ENCODE measurements at regions not wholly inside any gene's neighbourhood (a gene's known extent, or its start where the extent isn't known, plus 50 kb on each side); places are given as distances from the start of the nearest gene placed in this dataset.

DNA sequence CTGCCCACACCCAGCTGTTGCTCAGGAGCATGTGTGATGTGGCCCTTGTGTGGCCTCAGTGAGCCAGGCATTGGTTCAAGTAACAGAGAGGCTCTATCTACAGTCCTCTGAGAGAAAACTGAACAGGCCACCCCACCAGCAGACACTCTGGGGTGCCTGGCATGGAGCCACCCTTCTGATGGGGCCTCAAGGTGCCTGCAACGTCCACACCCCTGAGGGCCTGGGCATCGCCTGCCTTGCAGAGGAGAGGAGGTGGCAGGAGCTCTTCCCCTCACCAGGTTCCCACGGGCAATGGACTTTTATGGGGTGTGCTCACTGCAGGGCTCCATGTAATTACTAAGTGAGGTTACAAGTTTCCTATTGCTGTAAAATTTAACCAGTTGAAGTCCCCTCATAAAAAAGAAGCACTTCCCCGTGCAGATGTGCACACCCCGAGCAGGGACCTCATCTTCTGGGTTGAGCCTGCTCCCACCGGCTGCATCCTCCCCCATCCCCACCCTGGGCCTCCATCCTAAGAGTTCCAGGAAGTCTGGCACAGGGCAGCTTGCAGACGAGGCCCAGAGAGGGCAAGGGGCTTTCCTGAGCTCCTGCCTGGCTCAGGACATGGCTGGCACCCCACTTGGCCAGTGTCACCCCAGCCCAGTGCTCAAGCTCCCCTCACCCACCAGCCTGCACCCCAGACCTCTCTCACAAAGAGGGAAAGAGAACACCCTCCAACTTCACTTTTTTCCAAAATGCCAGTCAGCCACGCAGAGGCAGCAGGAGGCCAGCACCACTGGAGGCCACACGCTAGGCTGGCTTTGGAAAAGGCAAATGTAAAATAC, 270.4 kb upstream of the RTL1 start:
- peaks cover 0 to 3% (median 0%) of the 10 kb centered on the region in 3 donors for H3K9me3 Mint-ChIP-seq
- Histone ChIP-seq H3K4me3 (ENCODE audit: control insufficient read depth in 1 of 2, extremely low read depth in 1 of 2, low read length in 1 of 2) (no peak overlapping the region), H3K9me3 (no peaks in the 10 kb centered on the region), H3K27me3 (replicated peaks in 1 of 2; ENCODE audit: control insufficient read depth in 2 of 2, extremely low read depth in 1 of 2, insufficient read depth in 2 of 2, low read length in 1 of 2) (peaks cover 0 to 25% of the 10 kb centered on the region in 2 experiments), H3K36me3 (ENCODE audit: control insufficient read depth in 2 of 2, extremely low read depth in 1 of 2, insufficient read depth in 1 of 2, low read length in 1 of 2) (no peaks in the 10 kb centered on the region), H3K4me1 (ENCODE audit: control insufficient read depth in 1 of 2, extremely low read depth in 1 of 2, insufficient read depth in 2 of 2, low read length in 2 of 2) (no peaks in the 10 kb centered on the region), H3K27ac (ENCODE audit: low read length) (no peak overlapping the region)
- no peaks in the 10 kb centered on the region for H3K36me3 Mint-ChIP-seq
- H3K4me1 Mint-ChIP-seq = no peaks in the 10 kb centered on the region
- CTCF ChIA-PET = no interaction called here
- POLR2A ChIA-PET = no interaction called here
- ATAC-seq (replicated peaks in 1 of 4) (no peak), DNase-seq (no peak)
- WGBS (ENCODE audit: insufficient coverage) = 41% methylated on average over 6 of the region's 9 CpGs
- H3K27ac Mint-ChIP-seq = no peak overlapping the region
- H3K4me3 Mint-ChIP-seq = no peak overlapping the region
- peaks cover 18 to 21% of the 10 kb centered on the region in 2 donors for H3K27me3 Mint-ChIP-seq

DNA sequence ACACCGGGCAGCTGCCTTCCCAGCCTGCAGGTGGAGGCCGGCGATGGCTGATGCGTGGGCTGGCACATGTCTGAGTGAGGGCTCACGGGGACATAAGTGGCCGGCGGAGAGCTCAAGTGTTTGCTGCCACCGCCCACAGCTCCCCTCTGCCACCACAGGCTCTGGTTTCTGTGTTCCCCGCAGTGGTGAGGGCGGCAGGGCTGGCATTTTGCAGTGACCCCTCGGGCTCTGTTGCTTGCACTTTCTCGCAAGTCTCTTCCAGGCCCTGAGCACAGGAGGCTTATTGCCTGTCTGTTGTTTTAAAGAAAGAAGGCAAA, 271.0 kb upstream of the RTL1 start:
- ChIA-PET POLR2A (no interaction called here), CTCF (no interaction called here)
- H3K36me3 ChIP-seq (ENCODE audit: control insufficient read depth in 2 of 2, extremely low read depth in 1 of 2, insufficient read depth in 1 of 2, low read length in 1 of 2) = no peaks in the 10 kb centered on the region
- no peak overlapping the region for H3K4me3 Mint-ChIP-seq
- whole genome bisulfite sequencing (ENCODE audit: insufficient coverage) = 87% methylated on average over 12 of the region's 12 CpGs
- DNase-seq (no peak), ATAC-seq (replicated peaks in 1 of 4) (no peak)
- no peak overlapping the region for H3K27ac Mint-ChIP-seq
- no peak overlapping the region for H3K27ac ChIP-seq (ENCODE audit: low read length)
- no peaks in the 10 kb centered on the region for H3K9me3 ChIP-seq
- H3K9me3 Mint-ChIP-seq = peaks cover 0 to 3% (median 0%) of the 10 kb centered on the region in 3 donors
- peaks cover 0 to 22% of the 10 kb centered on the region in 2 experiments for H3K27me3 ChIP-seq (replicated peaks in 1 of 2; ENCODE audit: control insufficient read depth in 2 of 2, extremely low read depth in 1 of 2, insufficient read depth in 2 of 2, low read length in 1 of 2)
- H3K27me3 Mint-ChIP-seq = peaks cover 17 to 21% of the 10 kb centered on the region in 2 donors
- no peaks in the 10 kb centered on the region for H3K4me1 Mint-ChIP-seq
- no peak overlapping the region for H3K4me3 ChIP-seq (ENCODE audit: control insufficient read depth in 1 of 2, extremely low read depth in 1 of 2, low read length in 1 of 2)
- no peaks in the 10 kb centered on the region for H3K4me1 ChIP-seq (ENCODE audit: control insufficient read depth in 1 of 2, extremely low read depth in 1 of 2, insufficient read depth in 2 of 2, low read length in 2 of 2)
- H3K36me3 Mint-ChIP-seq = no peaks in the 10 kb centered on the region

GRCh38 chr14:101174980-101175606, 271.6 kb upstream of the RTL1 start:
- no peak overlapping the region for H3K27ac Mint-ChIP-seq
- DNase-seq = no peak
- ChIA-PET CTCF (no interaction called here), POLR2A (no interaction called here)
- no peak for ATAC-seq (replicated peaks in 1 of 4)
- 76% methylated on average over 5 of the region's 9 CpGs for WGBS (ENCODE audit: insufficient coverage)
- Histone ChIP-seq H3K4me1 (ENCODE audit: control insufficient read depth in 1 of 2, extremely low read depth in 1 of 2, insufficient read depth in 2 of 2, low read length in 2 of 2) (no peaks in the 10 kb centered on the region), H3K4me3 (ENCODE audit: control insufficient read depth in 1 of 2, extremely low read depth in 1 of 2, low read length in 1 of 2) (no peak overlapping the region), H3K27me3 (replicated peaks in 1 of 2; ENCODE audit: control insufficient read depth in 2 of 2, extremely low read depth in 1 of 2, insufficient read depth in 2 of 2, low read length in 1 of 2) (peaks cover 0 to 22% of the 10 kb centered on the region in 2 experiments), H3K9me3 (no peaks in the 10 kb centered on the region), H3K27ac (ENCODE audit: low read length) (no peak overlapping the region), H3K36me3 (ENCODE audit: control insufficient read depth in 2 of 2, extremely low read depth in 1 of 2, insufficient read depth in 1 of 2, low read length in 1 of 2) (no peaks in the 10 kb centered on the region)
- peaks cover 14 to 21% of the 10 kb centered on the region in 2 donors for H3K27me3 Mint-ChIP-seq
- H3K4me1 Mint-ChIP-seq = no peaks in the 10 kb centered on the region
- H3K9me3 Mint-ChIP-seq = peaks cover 0 to 3% (median 0%) of the 10 kb centered on the region in 3 donors
- no peak overlapping the region for H3K4me3 Mint-ChIP-seq
- no peaks in the 10 kb centered on the region for H3K36me3 Mint-ChIP-seq

DNA sequence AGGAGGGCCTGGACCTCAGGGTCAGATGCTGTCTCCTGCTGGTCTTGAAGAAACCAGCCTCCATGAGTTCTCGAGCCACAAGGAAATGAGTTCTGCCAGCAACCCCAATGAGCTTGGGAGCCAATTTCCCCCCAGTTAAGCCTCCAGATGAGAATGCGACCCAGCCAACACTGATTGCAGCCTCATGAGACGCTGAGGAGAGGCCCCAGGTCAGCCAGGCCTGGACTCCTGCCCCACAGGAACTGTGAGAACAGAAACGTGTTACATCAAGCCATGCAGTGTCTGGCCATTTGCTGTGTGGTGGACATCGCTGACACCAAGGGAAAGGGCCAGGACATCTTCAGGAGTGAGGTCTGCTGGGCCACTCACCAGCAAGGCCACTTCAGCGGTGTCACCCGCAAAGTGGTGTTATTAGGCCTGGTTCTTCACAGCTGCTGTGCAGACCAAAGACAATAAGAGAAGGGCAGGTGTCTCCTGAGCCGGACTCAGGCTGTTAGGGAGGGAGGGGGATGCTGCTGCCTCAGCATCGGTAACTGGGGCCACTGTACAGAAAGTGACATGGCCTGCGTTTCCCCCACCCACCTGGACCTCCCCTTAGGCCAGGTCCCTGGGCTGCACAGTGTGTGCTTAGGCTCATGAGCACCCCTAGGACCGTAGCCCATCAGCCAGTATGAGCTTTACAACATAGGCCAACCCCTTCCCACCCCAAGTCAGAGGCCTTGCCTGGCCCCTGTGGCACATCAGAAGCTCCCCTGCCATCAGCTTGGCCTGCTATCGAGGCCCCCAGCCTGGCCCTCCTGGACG, 272.4 kb upstream of the RTL1 start:
- Mint-ChIP-seq H3K4me1 (no peaks in the 10 kb centered on the region), H3K27ac (no peak overlapping the region), H3K9me3 (peaks cover 0 to 3% (median 0%) of the 10 kb centered on the region in 3 donors), H3K36me3 (no peaks in the 10 kb centered on the region), H3K27me3 (peaks cover 14 to 17% of the 10 kb centered on the region in 2 donors), H3K4me3 (no peak overlapping the region)
- no peak for ATAC-seq (replicated peaks in 1 of 4)
- Histone ChIP-seq H3K27me3 (replicated peaks in 1 of 2; ENCODE audit: control insufficient read depth in 2 of 2, extremely low read depth in 1 of 2, insufficient read depth in 2 of 2, low read length in 1 of 2) (peaks cover 0 to 16% of the 10 kb centered on the region in 2 experiments), H3K9me3 (no peaks in the 10 kb centered on the region), H3K36me3 (ENCODE audit: control insufficient read depth in 2 of 2, extremely low read depth in 1 of 2, insufficient read depth in 1 of 2, low read length in 1 of 2) (no peaks in the 10 kb centered on the region), H3K4me3 (ENCODE audit: control insufficient read depth in 1 of 2, extremely low read depth in 1 of 2, low read length in 1 of 2) (no peak overlapping the region), H3K4me1 (ENCODE audit: control insufficient read depth in 1 of 2, extremely low read depth in 1 of 2, insufficient read depth in 2 of 2, low read length in 2 of 2) (no peaks in the 10 kb centered on the region), H3K27ac (ENCODE audit: low read length) (no peak overlapping the region)
- CTCF ChIA-PET = no interaction called here
- POLR2A ChIA-PET = no interaction called here
- WGBS (ENCODE audit: insufficient coverage) = 75% methylated on average over 10 of the region's 13 CpGs
- DNase-seq = no peak

GRCh38 chr14:101176535-101177205, 273.1 kb upstream of the RTL1 start:
- peaks cover 0 to 19% of the 10 kb centered on the region in 2 experiments for H3K27me3 ChIP-seq (replicated peaks in 1 of 2; ENCODE audit: control insufficient read depth in 2 of 2, extremely low read depth in 1 of 2, insufficient read depth in 2 of 2, low read length in 1 of 2)
- WGBS (ENCODE audit: insufficient coverage) = 86% methylated on average over 16 of the region's 16 CpGs
- DNase-seq = no peak

GRCh38 chr14:101177301-101177971, 273.9 kb upstream of the RTL1 start:
- no peak overlapping the region for H3K4me3 Mint-ChIP-seq
- no peak overlapping the region for H3K27ac ChIP-seq (ENCODE audit: low read length)
- no peaks in the 10 kb centered on the region for H3K36me3 Mint-ChIP-seq
- no peaks in the 10 kb centered on the region for H3K4me1 Mint-ChIP-seq
- peaks cover 4 to 7% of the 10 kb centered on the region in 2 donors for H3K27me3 Mint-ChIP-seq
- ChIA-PET CTCF (no interaction called here), POLR2A (no interaction called here)
- WGBS (ENCODE audit: insufficient coverage) = 89% methylated on average over 17 of the region's 23 CpGs
- H3K27ac Mint-ChIP-seq = no peak overlapping the region
- peaks cover 0 to 3% (median 0%) of the 10 kb centered on the region in 3 donors for H3K9me3 Mint-ChIP-seq
- H3K9me3 ChIP-seq = no peaks in the 10 kb centered on the region
- ATAC-seq (replicated peaks in 1 of 4) = no peak
- no peaks in the 10 kb centered on the region for H3K4me1 ChIP-seq (ENCODE audit: control insufficient read depth in 1 of 2, extremely low read depth in 1 of 2, insufficient read depth in 2 of 2, low read length in 2 of 2)
- no peak overlapping the region for H3K4me3 ChIP-seq (ENCODE audit: control insufficient read depth in 1 of 2, extremely low read depth in 1 of 2, low read length in 1 of 2)
- DNase-seq = no peak
- no peaks in the 10 kb centered on the region for H3K36me3 ChIP-seq (ENCODE audit: control insufficient read depth in 2 of 2, extremely low read depth in 1 of 2, insufficient read depth in 1 of 2, low read length in 1 of 2)
- H3K27me3 ChIP-seq (replicated peaks in 1 of 2; ENCODE audit: control insufficient read depth in 2 of 2, extremely low read depth in 1 of 2, insufficient read depth in 2 of 2, low read length in 1 of 2) = peaks cover 0 to 27% of the 10 kb centered on the region in 2 experiments

More at GRCh38 chr14:101176535-101177205, 273.1 kb upstream of the RTL1 start:
- no peak for ATAC-seq (replicated peaks in 1 of 4)
- ChIA-PET POLR2A (no interaction called here), CTCF (no interaction called here)
- peaks cover 10 to 12% of the 10 kb centered on the region in 2 donors for H3K27me3 Mint-ChIP-seq
- no peak overlapping the region for H3K27ac Mint-ChIP-seq
- Histone ChIP-seq H3K4me1 (ENCODE audit: control insufficient read depth in 1 of 2, extremely low read depth in 1 of 2, insufficient read depth in 2 of 2, low read length in 2 of 2) (no peaks in the 10 kb centered on the region), H3K36me3 (ENCODE audit: control insufficient read depth in 2 of 2, extremely low read depth in 1 of 2, insufficient read depth in 1 of 2, low read length in 1 of 2) (no peaks in the 10 kb centered on the region), H3K27ac (ENCODE audit: low read length) (no peak overlapping the region), H3K4me3 (ENCODE audit: control insufficient read depth in 1 of 2, extremely low read depth in 1 of 2, low read length in 1 of 2) (no peak overlapping the region), H3K9me3 (no peaks in the 10 kb centered on the region)
- H3K4me3 Mint-ChIP-seq = no peak overlapping the region
- H3K9me3 Mint-ChIP-seq = peaks cover 0 to 3% (median 0%) of the 10 kb centered on the region in 3 donors
- H3K36me3 Mint-ChIP-seq = no peaks in the 10 kb centered on the region
- H3K4me1 Mint-ChIP-seq = no peaks in the 10 kb centered on the region

Measured in T-cell (primary cell).